Astrocyte (in vitro differentiated cells and primary cell): ENCODE measurements at regions not wholly inside any gene's neighbourhood (a gene's known extent, or its start where the extent isn't known, plus 50 kb on each side); places are given as distances from the start of the nearest gene placed in this dataset.

Source experiments
- CTCF ChIP-seq: IDR thresholded peaks from 2 replicates; pipeline ENCODE4 v1.5.1; 2011; ENCODE audit warnings: low read depth, mild to moderate bottlenecking, inconsistent platforms, low read length, moderate library complexity; ENCODE audit not compliant: insufficient read depth
- EZH2 ChIP-seq: IDR thresholded peaks from 2 replicates; pipeline ENCODE4 v1.6.1; 2012; ENCODE audit warnings: mild to moderate bottlenecking, low read length, inconsistent platforms; ENCODE audit not compliant: insufficient read depth

- no peak for TF ChIP-seq CTCF
- TF ChIP-seq EZH2: no peak
Measured at GRCh38 chr2:71928734-71929481, 218.8 kb downstream of the CYP26B1 start.
